HG03097 (cell line): ENCODE measurements at regions not wholly inside any gene's neighbourhood (a gene's known extent, or its start where the extent isn't known, plus 50 kb on each side); places are given as distances from the start of the nearest gene placed in this dataset.

ENCODE experiments used
- ATAC-seq: cut with Tn5 transposase; IDR thresholded peaks from one replicate; pipeline ENCODE4 v1.9.1; 2021; ENCODE audit not compliant: unreplicated experiment, low FRiP score

- no peak for ATAC-seq
Observed at GRCh38 chr10:33820531-33820930, 486.1 kb upstream of the NRP1 start.

- ATAC-seq: no peak
Observed at GRCh38 chr10:33819206-33819605, 484.7 kb upstream of the NRP1 start.

- ATAC-seq: no peak
Observed at GRCh38 chr10:33818343-33818742, 483.9 kb upstream of the NRP1 start.

GRCh38 chr10:33817605-33818004 is 483.1 kb upstream of the NRP1 start:
- ATAC-seq: no peak

GRCh38 chr10:33815776-33816175 is 481.3 kb upstream of the NRP1 start:
- no peak for ATAC-seq

GRCh38 chr10:33813871-33814270 is 479.4 kb upstream of the NRP1 start:
- no peak for ATAC-seq

GRCh38 chr10:33813415-33813814 is 478.9 kb upstream of the NRP1 start:
- no peak for ATAC-seq

GRCh38 chr10:33812586-33812985 is 478.1 kb upstream of the NRP1 start:
- no peak for ATAC-seq

- ATAC-seq: no peak
Observed at GRCh38 chr10:33810986-33811385, 476.5 kb upstream of the NRP1 start.

- ATAC-seq: no peak
Observed at GRCh38 chr10:33809732-33810131, 475.3 kb upstream of the NRP1 start.

- no peak for ATAC-seq
Observed at GRCh38 chr10:33808475-33808874, 474.0 kb upstream of the NRP1 start.

GRCh38 chr10:33807531-33808359 is 473.3 kb upstream of the NRP1 start:
- no peak for ATAC-seq

GRCh38 chr10:33805831-33806230 is 471.4 kb upstream of the NRP1 start:
- ATAC-seq: no peak

- ATAC-seq: no peak
Observed at GRCh38 chr10:33804584-33804983, 470.1 kb upstream of the NRP1 start.

GRCh38 chr10:33803248-33803647 is 468.8 kb upstream of the NRP1 start:
- no peak for ATAC-seq

GRCh38 chr10:33802566-33802965 is 468.1 kb upstream of the NRP1 start:
- no peak for ATAC-seq

GRCh38 chr10:33801705-33802104 is 467.2 kb upstream of the NRP1 start:
- no peak for ATAC-seq

GRCh38 chr10:33800986-33801385 is 466.5 kb upstream of the NRP1 start:
- ATAC-seq: no peak

- ATAC-seq: no peak
Observed at GRCh38 chr10:33800545-33800944, 466.1 kb upstream of the NRP1 start.

- ATAC-seq: no peak
Observed at GRCh38 chr10:33799944-33800323, 465.5 kb upstream of the NRP1 start.

- no peak for ATAC-seq
Observed at GRCh38 chr10:33799281-33799943, 464.9 kb upstream of the NRP1 start.

- no peak for ATAC-seq
Observed at GRCh38 chr10:33798754-33799153, 464.3 kb upstream of the NRP1 start.
